IPS-15b (cell line): ENCODE measurements at regions not wholly inside any gene's neighbourhood (a gene's known extent, or its start where the extent isn't known, plus 50 kb on each side); places are given as distances from the start of the nearest gene placed in this dataset.
"Not testable (repeated sequence)": the region's sequence is repeated elsewhere in the genome, so short reads cannot be mapped to it uniquely, and the experiment has no call there.

Source experiments
- H3K27me3 ChIP-seq: one replicate; pipeline ENCODE4 v1.6.1; 2013; ENCODE audit warnings: low read length; ENCODE audit not compliant: control insufficient read depth, insufficient read depth
- H3K36me3 ChIP-seq: one replicate; pipeline ENCODE4 v1.6.1; 2013; ENCODE audit warnings: low read length; ENCODE audit not compliant: control insufficient read depth, insufficient read depth
- H3K4me1 ChIP-seq: one replicate; pipeline ENCODE4 v1.6.1; 2013; ENCODE audit warnings: mild to moderate bottlenecking, low read length; ENCODE audit not compliant: control insufficient read depth, insufficient read depth
- H3K4me3 ChIP-seq: one replicate; pipeline ENCODE4 v1.5.1; 2013; ENCODE audit warnings: low read depth, low read length
- H3K9ac ChIP-seq: one replicate; pipeline ENCODE4 v1.6.1; 2013; ENCODE audit warnings: low read depth, mild to moderate bottlenecking, low read length
- H3K9me3 ChIP-seq: one replicate; pipeline ENCODE4 v1.6.1; 2013; ENCODE audit warnings: mild to moderate bottlenecking, low read length; ENCODE audit not compliant: control insufficient read depth, insufficient read depth

DNA sequence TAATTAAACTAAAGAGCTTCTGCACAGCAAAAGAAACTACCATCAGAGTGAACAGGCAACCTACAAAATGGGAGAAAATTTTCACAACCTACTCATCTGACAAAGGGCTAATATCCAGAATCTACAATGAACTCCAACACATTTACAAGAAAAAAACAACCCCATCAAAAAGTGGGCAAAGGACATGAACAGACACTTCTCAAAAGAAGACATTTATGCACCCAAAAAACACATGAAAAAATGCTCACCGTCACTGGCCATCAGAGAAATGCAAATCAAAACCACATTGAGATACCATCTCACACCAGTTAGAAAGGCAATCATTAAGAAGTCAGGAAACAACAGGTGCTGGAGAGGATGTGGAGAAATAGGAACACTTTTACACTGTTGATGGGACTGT lies 247.6 kb downstream of the FZD1 start:
- not testable (repeated sequence) for H3K36me3 ChIP-seq, H3K9ac ChIP-seq, H3K9me3 ChIP-seq, H3K4me3 ChIP-seq, H3K4me1 ChIP-seq, H3K27me3 ChIP-seq

DNA sequence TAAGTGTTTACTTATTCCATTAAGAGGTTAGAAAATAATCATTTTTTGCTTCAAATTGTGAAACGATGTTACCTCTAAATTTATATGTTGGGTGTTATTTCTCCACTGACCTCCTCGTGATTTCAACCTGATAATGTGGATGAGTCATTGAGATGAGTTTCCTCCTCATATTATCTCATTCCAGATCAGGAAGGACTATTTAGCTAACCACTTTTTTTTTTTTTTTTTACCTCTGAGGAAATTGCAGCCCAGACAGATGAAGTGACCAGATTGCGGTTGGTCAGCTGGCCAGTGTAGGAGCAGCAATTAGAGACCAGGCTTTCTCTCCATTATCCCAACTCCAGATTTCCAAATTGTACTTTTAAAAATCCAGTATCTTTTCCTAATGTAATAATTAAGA lies 248.7 kb downstream of the FZD1 start:
- Histone ChIP-seq H3K4me1 (no peaks in the 10 kb centered on the region), H3K27me3 (no peaks in the 10 kb centered on the region), H3K4me3 (no peak overlapping the region), H3K9me3 (no peaks in the 10 kb centered on the region), H3K9ac (no peak overlapping the region), H3K36me3 (no peaks in the 10 kb centered on the region)

DNA sequence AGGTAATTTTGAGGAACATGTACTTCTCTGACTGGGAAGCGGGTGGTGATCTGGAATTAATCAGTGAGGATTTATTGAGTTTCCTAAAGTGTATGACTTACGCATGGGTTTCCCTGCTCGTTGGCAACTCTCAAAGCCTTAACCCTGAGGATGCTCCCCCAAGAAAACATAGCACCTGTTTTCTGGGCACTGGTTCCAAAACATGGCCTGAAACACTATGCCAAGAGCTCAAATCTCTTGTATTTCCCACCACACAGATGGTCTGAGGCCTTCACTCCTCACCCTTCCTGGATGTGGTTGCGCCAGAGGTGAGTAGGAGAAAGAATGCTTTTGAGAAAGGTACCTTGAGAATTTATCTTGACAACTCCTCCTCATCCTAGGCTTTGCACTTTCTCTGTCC lies 250.4 kb downstream of the FZD1 start:
- H3K9me3 ChIP-seq, result no peaks in the 10 kb centered on the region
- H3K4me3 ChIP-seq, result no peak overlapping the region
- H3K36me3 ChIP-seq, result no peaks in the 10 kb centered on the region
- no peaks in the 10 kb centered on the region for H3K4me1 ChIP-seq
- no peak overlapping the region for H3K9ac ChIP-seq
- no peaks in the 10 kb centered on the region for H3K27me3 ChIP-seq

DNA sequence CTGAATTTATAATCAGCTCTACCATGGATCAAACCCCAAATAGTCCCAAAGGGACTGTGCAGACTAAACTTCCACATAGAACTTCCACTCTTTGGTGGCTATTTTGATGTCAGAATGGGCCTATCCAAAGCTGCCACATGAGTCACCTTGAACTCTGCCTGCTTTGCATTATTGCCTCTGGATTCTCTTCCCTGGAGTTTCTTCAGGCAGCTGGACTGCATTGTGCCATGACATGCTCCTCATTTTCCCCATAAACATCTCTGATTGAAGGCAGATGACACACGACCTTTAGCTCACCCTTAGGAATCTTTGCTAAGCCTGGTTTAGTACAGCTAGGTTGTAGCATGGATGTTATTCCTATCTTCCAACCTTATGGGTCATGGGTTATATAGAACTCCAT lies 251.7 kb downstream of the FZD1 start:
- no peaks in the 10 kb centered on the region for H3K9me3 ChIP-seq
- H3K36me3 ChIP-seq, result no peaks in the 10 kb centered on the region

DNA sequence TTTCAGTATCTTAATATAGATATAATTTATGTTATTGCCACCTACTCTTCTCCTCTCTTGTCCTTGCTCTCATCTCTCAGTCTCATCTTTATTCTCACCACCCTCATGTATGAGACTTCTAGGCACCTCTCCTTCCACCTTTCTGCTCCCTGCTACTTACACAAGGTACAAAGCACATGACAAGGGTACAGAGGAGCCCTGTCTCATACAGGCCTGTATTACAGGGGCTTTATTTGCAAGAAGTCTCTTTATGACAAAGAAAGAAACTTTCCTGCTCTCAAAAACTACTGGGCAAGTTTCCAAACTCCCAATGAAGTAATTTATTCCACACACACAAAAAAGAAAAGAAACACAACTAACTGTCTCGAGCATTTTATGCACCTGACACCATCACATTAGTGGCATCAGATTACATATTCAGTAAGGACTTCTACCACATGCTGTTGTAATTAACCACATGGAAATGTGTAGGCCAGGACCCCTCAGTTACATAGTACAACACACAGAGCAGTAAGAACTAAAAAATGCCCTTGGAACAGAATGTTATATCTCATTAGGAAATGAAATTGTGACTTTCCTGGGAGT lies 253.1 kb downstream of the FZD1 start:
- Histone ChIP-seq H3K9ac (no peak overlapping the region), H3K27me3 (no peaks in the 10 kb centered on the region)

More for the DNA sequence above, 251.7 kb downstream of the FZD1 start:
- no peaks in the 10 kb centered on the region for H3K4me1 ChIP-seq
- H3K27me3 ChIP-seq, result no peaks in the 10 kb centered on the region
- no peak overlapping the region for H3K4me3 ChIP-seq
- no peak overlapping the region for H3K9ac ChIP-seq

DNA sequence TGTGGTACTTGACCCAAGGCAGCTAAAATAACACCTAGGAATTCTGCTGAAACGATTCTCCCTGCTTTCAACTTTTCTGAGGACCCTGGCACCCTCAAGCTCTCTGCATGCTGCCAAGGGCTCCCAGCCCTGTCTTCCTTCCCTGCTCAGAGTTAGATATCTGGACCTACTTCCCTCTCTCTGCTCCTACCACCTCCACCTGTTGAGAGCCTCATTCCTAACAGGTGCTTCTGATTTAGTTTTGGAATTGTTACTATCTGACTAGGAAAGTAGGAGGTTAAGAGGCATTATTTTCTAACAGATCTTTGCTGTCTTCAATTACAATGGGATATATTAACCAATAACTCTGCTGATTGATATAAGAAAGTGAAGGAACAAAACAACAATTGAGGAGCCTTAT lies 253.8 kb downstream of the FZD1 start:
- Histone ChIP-seq H3K9me3 (no peaks in the 10 kb centered on the region), H3K27me3 (no peaks in the 10 kb centered on the region), H3K4me3 (no peak overlapping the region), H3K9ac (no peak overlapping the region), H3K4me1 (no peaks in the 10 kb centered on the region), H3K36me3 (no peaks in the 10 kb centered on the region)

More for the DNA sequence above, 253.1 kb downstream of the FZD1 start:
- no peaks in the 10 kb centered on the region for H3K36me3 ChIP-seq
- H3K4me3 ChIP-seq, result no peak overlapping the region
- no peaks in the 10 kb centered on the region for H3K4me1 ChIP-seq
- no peaks in the 10 kb centered on the region for H3K9me3 ChIP-seq

DNA sequence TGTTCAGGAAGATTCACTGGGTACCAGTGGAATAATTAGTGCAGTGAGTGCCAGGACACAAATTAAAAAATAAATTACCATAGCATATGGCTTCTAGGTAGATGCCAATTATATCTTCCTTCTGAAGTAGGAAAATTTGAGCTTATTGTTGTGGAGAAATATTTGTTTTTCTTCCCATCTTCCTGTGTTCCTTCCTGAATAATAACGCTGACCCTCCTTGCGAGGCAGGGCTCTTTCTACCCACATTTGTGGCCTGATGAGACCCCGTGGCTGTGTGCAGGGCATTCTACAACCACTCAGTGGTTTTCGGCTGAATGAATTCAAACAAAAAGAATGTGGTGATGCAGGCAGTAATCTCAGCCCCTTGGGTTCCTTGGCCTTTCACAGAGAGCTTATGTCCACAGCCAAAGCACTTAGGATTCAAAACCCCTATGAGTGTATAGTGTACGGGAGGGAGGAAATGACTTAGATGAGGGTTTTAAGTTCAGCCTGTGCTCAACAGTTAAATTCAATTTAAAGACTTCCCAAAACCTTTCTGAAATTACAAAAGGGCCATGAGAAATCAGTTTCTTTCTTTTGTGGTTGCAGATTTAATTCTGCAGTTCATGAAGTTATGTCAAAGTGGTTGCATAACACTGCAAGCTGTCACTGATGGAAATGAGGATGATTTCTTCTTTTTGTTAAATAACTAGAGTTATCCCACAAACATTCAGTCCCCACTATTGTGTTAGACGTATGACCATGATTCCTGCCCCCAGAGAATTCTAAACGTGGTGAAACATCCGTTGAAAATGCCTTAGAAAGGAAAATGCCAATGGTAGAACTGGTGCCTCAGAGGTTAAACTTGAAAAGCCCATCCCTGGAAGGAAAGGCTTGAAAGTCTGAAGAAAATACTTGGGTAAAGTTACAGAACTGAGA lies 255.3 kb downstream of the FZD1 start:
- Histone ChIP-seq H3K36me3 (no peaks in the 10 kb centered on the region), H3K27me3 (no peaks in the 10 kb centered on the region), H3K4me1 (no peaks in the 10 kb centered on the region), H3K4me3 (no peak overlapping the region), H3K9ac (no peak overlapping the region), H3K9me3 (no peaks in the 10 kb centered on the region)

DNA sequence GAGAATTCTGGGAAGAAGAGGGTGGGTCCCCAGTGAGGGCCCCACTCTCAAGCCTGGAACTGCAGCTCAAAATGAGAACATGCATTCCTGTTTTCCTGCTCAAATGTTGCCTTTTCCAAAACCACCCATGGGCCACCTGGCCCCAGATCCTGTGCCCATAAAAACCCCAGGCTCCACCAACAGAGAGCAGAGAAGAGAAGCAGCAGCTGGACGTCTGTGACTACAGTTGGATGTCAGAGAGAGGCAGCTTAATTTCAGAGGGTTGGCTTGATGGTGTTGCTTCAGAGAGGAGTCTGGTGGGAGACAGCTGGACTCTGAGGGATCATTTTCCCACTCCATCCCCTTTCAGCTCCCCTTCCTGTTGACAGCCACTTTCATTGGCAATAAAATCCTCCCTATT lies 256.4 kb downstream of the FZD1 start:
- H3K36me3 ChIP-seq, result no peaks in the 10 kb centered on the region
- H3K27me3 ChIP-seq, result no peaks in the 10 kb centered on the region
- no peak overlapping the region for H3K4me3 ChIP-seq
- no peaks in the 10 kb centered on the region for H3K9me3 ChIP-seq
- H3K9ac ChIP-seq, result no peak overlapping the region
- no peaks in the 10 kb centered on the region for H3K4me1 ChIP-seq

DNA sequence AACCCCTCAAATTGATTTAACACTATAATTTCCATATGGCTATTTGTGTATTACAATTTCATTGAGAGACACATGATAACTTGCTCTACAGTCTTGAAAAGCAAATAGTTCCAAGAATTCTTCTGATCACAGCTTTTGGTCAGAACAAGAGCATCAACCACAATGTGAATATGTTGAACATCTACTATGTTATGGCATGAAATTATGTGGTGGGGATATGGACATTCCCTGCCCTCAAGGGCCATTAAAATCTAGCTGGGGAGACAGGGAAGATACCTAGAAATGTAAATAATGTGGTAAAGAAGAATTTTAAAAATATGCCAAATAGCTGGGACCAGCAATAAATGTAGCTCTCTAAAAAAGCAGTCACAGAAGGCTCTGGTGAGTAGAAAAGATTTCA lies 262.2 kb downstream of the FZD1 start:
- Histone ChIP-seq H3K9me3 (no peaks in the 10 kb centered on the region), H3K36me3 (no peaks in the 10 kb centered on the region), H3K9ac (no peak overlapping the region), H3K4me1 (no peaks in the 10 kb centered on the region), H3K27me3 (no peaks in the 10 kb centered on the region), H3K4me3 (no peak overlapping the region)

DNA sequence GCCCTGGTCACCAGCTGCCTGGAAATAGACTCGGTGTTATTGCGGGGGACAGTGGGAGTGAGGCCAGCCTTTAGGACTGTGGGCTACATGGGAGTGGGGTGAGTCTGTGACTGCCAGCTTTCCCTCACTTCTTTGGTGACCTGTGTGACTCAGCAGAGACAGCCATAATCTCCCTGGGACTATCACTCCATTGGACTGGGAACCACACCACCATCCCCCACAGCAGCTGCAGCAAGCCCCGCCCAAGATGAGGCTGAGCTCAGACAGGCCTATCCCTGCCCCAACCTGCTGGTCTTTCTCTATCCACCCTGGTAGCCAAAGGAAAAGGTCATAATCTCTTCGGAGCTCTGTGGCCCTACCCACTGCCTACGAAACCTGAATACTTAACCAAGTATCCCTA lies 263.2 kb downstream of the FZD1 start:
- H3K4me3 ChIP-seq, result no peak overlapping the region
- no peak overlapping the region for H3K9ac ChIP-seq
- no peaks in the 10 kb centered on the region for H3K27me3 ChIP-seq
- no peaks in the 10 kb centered on the region for H3K4me1 ChIP-seq
- H3K9me3 ChIP-seq, result no peaks in the 10 kb centered on the region
- H3K36me3 ChIP-seq, result no peaks in the 10 kb centered on the region

DNA sequence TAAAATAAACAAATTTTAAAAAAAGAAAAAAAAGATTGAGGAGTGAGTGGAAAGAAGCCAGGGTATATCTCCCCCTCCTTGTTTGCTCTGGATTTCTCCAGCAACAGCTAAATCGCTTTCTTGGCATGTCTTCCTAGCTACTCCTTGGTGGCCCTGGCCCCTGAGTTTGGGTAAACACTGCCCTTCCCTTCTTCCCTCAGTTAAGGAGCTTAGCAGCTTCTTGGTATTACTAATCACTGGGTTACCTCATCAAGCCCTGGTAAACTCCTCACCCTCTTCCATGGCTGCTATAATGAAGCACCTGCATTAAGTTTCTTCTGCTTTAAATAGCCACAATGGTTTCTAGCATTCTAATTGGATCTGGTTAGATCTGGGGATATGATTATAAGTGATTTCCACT lies 269.8 kb downstream of the FZD1 start:
- no peaks in the 10 kb centered on the region for H3K9me3 ChIP-seq
- H3K27me3 ChIP-seq, result no peaks in the 10 kb centered on the region
- no peak overlapping the region for H3K4me3 ChIP-seq
- no peak overlapping the region for H3K9ac ChIP-seq
- H3K4me1 ChIP-seq, result no peaks in the 10 kb centered on the region
- no peaks in the 10 kb centered on the region for H3K36me3 ChIP-seq
